ENCODE measurements at regions not wholly inside any gene's neighbourhood (a gene's known extent, or its start where the extent isn't known, plus 50 kb on each side); places are given as distances from the start of the nearest gene placed in this dataset.

DNA sequence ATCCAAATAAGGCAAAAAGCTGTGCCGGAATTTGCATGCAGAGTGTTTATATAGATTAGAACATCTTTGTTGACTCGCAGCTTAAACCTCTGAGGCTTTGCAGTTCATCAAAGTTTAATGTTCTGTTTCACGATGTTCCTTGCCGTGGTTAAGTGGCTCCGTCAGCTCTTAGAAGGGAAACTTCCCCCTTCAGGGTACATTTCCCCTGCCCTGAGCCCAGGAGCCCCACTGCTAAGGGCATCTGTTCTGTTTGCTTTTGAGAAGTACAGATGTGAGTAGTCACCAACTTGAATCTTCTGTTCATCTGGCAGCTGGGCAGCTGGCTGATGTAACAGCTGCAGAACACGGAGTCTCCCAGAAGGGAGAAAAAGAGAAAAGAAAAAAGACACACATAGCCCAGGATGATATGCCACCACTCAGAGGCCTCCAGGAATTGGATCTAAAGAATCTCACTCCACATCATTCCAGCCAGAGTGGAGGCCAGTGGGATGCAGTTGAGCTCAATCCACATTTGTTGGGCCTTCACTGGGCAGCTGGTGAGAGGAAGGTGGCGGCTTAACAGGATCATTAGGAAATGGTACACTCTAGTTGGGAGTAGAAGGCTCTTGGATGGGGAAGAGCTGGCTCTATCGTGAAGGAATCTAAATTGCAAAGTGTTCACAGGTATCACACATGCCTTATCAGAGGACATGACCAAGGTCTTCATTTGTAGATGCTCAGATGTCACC, 178.7 kb upstream of the RBPJ start:
- DNase-seq = no peak

GRCh38 chr4:26144526-26145155, 176.2 kb upstream of the RBPJ start:
- DNase-seq = no peak

- no peak for DNase-seq
Observed at GRCh38 chr4:26145212-26145611, 175.6 kb upstream of the RBPJ start.

- DNase-seq = no peak
Observed at GRCh38 chr4:26148927-26149326, 171.9 kb upstream of the RBPJ start.

DNA sequence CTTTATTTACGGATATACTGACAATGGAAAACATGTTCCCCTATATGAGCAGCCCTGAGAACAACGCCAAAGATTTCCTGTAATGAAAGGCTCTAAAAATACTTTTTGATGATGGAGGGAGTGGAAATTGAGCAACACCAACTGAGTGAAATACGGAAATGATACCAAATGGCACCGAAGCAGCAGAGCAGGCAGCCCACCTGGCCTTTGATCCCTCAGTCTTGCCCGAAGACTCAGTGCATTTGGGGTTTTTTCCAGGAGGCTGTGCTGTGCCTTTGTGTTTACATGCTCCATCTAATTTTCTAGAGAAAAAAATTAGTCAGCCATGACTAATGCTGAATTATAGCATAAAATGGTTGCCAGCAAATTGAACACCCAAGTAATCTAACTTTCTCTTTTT, 169.9 kb upstream of the RBPJ start:
- DNase-seq = peak; percentile 24

DNA sequence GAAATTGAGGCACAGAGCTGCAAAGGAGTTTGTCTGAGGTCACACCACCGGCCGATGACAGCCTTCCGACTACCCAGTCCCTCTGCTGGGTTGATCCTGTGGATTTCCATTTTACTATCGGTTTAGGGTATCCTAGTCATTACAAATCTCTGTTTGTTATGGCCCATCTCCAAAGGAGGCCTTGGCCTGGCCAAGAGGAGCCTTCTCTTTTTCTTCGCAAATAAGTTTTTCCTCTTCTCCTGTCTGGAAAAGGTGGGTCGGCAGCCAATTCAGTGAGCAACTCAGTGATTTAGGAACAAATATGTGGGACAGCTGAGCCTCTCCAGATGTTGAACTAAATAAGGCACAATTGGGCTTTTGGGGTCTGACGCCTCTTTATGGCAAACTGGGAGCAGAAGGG, 169.2 kb upstream of the RBPJ start:
- no peak for DNase-seq

- DNase-seq = no peak
Observed at GRCh38 chr4:26152056-26152455, 168.8 kb upstream of the RBPJ start.

DNA sequence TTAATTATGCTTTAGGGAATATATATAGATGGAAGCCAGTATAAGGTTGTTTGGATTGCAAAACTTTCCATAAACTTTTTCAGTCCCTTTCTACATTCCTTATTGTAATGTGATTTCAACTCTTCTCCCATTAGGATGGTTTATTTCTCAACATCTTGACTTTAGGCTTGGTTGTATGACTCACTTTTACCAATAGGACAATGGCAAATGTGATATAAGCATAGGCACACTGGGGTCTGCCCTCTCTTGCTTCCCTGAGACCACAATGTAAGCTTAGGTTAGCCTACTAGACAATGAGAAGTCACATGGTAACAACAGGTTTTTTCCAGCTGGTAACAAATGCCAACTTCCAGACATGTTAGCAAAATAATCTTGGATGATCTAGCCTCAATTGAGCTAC, 163.3 kb upstream of the RBPJ start:
- DNase-seq = no peak

GRCh38 chr4:26160591-26160990, 160.2 kb upstream of the RBPJ start:
- no peak for DNase-seq

- DNase-seq = no peak
Observed at GRCh38 chr4:26161030-26161824, 159.6 kb upstream of the RBPJ start.

DNA sequence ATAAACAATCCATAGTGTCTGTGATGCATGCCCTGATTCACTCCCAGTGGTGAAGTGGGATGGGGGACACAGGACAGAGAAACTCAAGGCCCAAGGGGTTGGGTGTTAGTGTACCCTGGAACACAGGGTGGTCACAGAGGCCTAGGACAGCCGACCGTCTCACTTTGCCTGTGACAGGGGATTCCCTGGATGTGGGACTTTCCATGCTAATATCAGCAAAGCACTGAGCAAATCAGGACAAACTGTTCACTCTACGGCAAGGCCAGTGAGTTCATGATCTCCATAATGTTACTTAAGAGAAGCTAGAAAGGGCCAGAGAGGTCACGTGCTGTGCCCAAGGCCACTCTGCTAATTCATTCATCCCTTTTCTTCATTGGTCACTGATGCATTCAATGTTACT, 158.7 kb upstream of the RBPJ start:
- DNase-seq = no peak

GRCh38 chr4:26163425-26164362, 157.1 kb upstream of the RBPJ start:
- DNase-seq = no peak

DNA sequence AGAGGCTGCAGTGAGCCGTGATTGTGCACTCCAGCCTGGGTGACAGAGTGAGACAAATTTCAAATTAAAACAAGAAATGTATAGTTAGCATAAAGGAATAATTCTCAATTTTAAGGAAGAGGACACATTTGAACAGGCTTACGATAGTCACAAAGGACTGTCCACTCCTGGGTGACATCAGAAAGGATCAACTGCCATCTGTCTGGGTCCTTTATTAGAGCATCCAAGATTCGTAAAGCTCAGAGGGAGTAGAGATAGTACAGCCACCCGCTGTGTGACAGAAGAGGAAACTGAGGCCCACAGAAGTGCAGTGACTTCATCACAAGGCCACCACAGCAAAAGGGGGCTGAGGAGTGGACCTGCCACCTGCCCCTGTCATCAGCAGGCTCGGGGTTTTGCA, 149.3 kb upstream of the RBPJ start:
- DNase-seq = no peak

DNA sequence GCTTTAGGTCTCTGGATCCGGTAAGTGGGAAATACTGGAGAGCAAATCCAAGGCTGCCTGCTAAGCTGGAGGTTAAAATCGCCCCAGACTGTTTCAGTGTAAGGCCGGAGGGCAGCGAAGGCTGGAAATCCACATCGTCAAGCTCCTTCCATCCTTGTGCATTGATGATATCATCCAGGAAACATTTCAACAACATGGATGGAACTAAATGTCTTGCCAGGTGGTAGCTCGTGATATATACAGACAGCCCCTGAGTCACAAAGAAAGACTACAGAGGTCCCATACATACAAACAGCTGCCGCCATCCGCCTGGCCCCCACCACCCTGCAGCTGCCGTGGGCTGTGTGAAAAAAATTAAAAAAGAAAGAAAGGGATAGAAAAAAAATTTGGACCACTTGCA, 148.9 kb upstream of the RBPJ start:
- no peak for DNase-seq

- DNase-seq = no peak
Observed at GRCh38 chr4:26173619-26174018, 147.2 kb upstream of the RBPJ start.

DNA sequence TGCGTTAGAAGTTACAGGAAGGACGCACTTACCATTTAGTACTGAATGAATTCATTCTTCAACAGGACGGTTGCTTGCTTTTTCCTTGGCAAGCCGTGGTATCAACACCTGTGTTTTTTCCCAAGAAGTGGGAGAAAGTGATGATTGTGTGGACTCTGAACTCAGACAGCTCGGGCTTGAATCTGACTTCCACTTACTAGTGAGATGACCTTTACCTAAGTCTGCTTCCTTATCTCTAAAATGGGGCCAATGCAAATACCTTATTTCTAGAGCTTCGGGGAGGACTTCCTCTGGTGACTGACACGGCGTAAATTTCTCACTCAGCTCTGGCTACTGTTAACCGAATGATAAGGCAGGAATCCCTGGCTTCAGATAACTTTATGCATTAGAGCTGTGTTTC, 146.8 kb upstream of the RBPJ start:
- no peak for DNase-seq

DNA sequence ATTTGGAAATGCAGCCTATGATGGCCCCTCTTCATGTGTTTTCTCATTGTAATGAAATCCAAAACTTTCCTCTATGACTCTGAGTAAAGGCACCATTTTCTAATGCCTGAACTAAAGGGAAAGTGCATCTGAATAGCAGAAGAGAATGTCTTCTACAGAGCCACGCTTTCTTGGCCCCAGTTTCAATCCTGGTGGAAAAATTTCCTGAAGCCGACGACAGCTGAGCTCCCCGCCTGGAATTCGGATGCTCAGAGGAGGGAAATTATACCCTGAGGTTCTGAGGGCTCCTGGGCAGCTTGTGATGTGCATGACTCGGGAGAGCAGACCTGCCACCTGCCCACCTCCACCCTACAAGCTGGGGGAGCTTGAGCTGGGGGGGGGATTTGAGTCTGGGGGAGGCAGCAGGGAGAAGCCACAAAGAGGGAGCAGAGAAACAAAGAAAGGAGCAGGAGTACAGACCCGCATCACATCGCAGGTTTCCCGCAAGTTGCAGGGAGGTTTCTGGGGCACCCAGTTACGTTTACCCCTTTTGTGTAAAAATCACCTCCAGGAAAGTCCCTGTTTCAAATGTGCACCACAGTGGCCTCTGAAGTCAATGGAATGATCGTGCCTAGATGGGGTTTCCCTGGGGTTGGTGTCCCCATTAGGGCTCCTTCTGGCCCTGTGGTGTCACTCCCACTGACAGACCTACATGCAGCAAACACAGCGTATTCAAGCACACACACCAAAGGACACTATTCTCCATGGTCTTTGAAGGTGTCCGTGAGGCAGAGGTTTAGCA, 145.6 kb upstream of the RBPJ start:
- peak; percentile 37 for DNase-seq

- DNase-seq = no peak
Observed at GRCh38 chr4:26175905-26176470, 144.8 kb upstream of the RBPJ start.

- no peak for DNase-seq
Observed at GRCh38 chr4:26176598-26177149, 144.1 kb upstream of the RBPJ start.

DNA sequence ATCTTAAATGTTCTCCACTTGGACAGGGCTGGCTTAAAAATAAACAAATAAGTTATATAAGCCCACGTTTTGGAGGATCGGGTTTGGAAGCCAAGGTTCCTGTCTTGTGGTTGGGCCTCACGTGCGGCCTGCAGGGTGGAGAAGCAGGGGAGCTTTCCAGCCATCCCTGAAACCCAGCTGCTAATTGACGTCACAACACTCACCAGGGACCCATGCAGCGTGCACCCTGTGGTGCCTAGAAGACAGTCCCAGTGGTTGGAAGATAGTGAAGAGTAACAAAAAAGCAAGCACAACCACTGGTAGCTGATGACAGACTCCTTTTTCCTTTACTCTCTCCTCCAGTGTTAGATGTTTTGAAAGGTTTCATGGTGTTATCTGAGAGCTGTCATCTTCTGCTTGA, 142.0 kb upstream of the RBPJ start:
- DNase-seq = no peak

DNA sequence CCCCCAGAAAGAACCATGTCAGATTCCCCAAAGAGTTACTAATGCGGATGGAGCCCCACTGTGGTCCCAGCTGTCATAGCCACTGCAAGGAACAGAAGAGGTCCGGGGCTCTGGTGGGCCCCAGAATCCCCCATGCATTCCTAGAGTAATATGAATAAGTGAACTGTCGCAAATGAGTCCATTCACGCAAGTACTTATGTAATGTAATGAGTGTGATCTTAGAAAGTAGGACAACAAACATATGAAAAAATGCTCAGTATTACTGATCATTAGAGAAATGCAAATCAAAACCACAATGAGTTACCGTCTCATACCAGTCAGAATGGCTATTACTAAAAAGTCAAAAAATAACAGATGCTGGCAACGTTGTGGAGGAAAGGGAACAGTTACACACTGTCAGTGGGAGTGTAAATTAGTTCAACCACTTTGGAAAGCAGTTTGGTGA, 141.5 kb upstream of the RBPJ start:
- peak; percentile 30 for DNase-seq
